GM13976 (cell line): ENCODE measurements at regions not wholly inside any gene's neighbourhood (a gene's known extent, or its start where the extent isn't known, plus 50 kb on each side); places are given as distances from the start of the nearest gene placed in this dataset.
"Not testable (repeated sequence)": the region's sequence is repeated elsewhere in the genome, so short reads cannot be mapped to it uniquely, and the experiment has no call there.

Source experiments
- DNase-seq: peaks from one replicate; pipeline ENCODE4 v3.0.0; 2012; ENCODE audit warnings: low spot score
- CTCF ChIP-seq: IDR thresholded peaks from 2 replicates; pipeline ENCODE4 v1.5.1; 2012; ENCODE audit warnings: borderline replicate concordance, mild to moderate bottlenecking; ENCODE audit not compliant: insufficient read depth; ENCODE audit errors: extremely low read depth, missing control alignments, control extremely low read depth
- in situ Hi-C: fragments of 300-500 bp; cut with MboI; formaldehyde crosslinking; loops from one replicate; pipeline ENCODE4 v1.12.0; 2022; ENCODE audit warnings: low sequenced_read_pairs, mixed read lengths, inconsistent platforms; ENCODE audit not compliant: unreplicated experiment

- in situ Hi-C loops, result no loop called here
- no peak for TF ChIP-seq CTCF
- DNase-seq, result no peak
These were observed 50.5 kb upstream of the CD99 start for GRCh38 chrX:2640436-2641150.

GRCh38 chrX:2638279-2638678, 52.8 kb upstream of the CD99 start:
- in situ Hi-C loops, result no loop called here
- no peak for TF ChIP-seq CTCF
- DNase-seq, result no peak

- in situ Hi-C loops, result no loop called here
- no peak for DNase-seq
- TF ChIP-seq CTCF, result no peak
These were observed 55.8 kb upstream of the CD99 start for GRCh38 chrX:2635342-2635741.

DNA sequence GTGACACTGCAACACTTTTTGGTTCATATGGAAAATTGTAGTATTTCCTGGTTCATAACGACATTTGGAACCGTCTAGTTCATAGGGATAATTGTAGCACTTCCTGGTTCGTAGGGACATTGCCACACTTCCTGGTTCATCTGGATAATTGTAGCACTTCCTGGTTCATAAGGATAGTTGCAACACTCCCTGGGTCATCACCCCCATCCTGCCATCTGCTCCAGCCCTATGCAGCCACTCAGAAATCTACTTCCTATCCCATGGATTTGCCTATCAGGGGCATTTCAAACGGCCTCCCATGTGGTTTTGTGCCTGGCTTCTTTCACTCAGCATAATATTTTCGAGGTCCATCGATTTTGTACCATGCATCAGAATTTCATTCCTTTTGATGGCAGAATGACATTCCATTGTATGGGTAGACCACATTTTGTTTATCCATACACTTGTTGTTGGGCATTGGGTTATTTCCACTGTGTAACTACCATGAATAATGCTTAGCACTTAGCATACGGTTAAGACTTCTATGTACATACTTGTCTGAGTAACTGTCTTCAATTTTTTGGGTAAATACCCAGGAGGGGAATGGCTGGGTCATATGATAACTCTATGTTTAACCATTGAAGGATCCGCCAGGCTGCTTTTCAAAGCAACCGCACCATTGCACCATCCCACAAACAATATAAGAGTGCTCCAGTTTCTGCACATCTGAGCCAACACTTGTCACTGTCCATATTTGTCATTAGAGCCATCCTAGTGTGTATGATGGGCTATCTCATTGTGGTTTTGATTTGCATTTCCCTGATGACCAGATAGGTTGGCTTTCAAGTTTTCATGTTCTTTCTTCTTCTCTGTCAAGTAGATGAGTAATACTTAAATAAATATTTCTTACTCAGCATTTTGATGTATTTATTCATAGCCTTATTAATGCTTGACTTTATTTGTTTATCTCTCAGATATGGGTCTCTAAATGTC, 58.3 kb upstream of the CD99 start:
- no peak for TF ChIP-seq CTCF
- DNase-seq, result no peak
- in situ Hi-C loops, result no loop called here

GRCh38 chrX:2631743-2632532, 59.2 kb upstream of the CD99 start:
- DNase-seq, result no peak
- no peak for TF ChIP-seq CTCF
- in situ Hi-C loops, result no loop called here

- in situ Hi-C loops, DNase-seq: not testable (repeated sequence)
These were observed 60.0 kb upstream of the CD99 start for GRCh38 chrX:2630935-2631742.

DNA sequence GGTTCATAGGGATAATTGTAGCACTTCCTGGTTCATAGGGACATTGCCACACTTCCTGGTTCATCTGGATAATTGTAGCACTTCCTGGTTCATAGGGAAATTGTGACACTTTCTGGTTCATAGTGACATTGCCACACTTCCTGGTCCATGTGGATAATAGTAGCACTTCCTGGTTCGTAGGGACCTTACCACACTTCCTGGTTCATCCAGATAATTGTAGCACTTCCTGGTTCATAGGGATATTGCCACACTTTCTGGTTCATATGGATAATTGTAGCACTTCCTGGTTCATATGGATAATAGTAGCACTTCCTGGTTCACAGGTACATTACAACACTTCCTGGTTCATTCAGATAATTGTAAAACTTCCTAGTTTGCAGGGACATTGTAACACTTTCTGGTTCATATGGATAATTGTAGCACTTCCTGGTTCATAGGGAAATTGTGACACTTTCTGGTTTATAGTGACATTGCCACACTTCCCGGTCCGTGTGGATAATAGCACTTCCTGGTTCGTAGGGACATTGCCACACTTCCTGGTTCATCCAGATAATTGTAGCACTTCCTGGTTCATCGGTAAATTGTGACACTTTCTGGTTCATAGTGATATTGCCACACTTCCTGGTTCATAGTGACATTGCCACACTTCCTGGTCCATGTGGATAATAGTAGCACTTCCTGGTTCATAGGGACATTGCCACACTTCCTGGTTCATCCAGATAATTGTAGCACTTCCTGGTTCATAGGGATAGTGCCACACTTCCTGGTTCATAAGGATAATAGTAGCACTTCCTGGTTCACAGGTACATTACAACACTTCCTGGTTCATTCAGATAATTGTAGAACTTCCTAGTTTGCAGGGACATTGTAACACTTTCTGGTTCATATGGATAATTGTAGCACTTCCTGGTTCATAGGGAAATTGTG, 60.8 kb upstream of the CD99 start:
- in situ Hi-C loops, DNase-seq: not testable (repeated sequence)
